ENCODE measurements at regions not wholly inside any gene's neighbourhood (a gene's known extent, or its start where the extent isn't known, plus 50 kb on each side); places are given as distances from the start of the nearest gene placed in this dataset.

DNA sequence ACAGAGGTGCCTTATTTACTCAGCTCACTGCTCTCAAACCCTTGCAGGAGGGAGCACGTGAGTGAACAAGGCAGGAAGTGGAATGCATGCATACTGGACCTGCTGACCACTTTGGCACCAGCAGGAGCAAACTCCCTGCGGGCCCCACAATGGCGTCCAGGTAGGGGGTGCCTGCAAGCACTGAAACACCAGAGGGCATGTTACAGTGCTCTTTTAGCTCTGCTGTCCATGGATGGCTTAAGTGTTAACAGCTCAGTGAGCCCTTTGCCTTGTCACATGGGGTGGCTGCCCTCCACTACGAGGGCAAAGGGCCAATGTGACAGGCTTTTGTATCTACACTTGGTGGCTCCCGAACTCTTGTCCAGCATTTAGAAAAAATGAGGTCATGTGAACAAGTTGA, 199.5 kb upstream of the UGT8 start:
- TF ChIP-seq POLR2AphosphoS5 (IDR thresholded peaks at IDR 0.05) (no peak), POLR2A (IDR thresholded peaks at IDR 0.05) (no peak)
- TF ChIP-seq, protein P1, sequence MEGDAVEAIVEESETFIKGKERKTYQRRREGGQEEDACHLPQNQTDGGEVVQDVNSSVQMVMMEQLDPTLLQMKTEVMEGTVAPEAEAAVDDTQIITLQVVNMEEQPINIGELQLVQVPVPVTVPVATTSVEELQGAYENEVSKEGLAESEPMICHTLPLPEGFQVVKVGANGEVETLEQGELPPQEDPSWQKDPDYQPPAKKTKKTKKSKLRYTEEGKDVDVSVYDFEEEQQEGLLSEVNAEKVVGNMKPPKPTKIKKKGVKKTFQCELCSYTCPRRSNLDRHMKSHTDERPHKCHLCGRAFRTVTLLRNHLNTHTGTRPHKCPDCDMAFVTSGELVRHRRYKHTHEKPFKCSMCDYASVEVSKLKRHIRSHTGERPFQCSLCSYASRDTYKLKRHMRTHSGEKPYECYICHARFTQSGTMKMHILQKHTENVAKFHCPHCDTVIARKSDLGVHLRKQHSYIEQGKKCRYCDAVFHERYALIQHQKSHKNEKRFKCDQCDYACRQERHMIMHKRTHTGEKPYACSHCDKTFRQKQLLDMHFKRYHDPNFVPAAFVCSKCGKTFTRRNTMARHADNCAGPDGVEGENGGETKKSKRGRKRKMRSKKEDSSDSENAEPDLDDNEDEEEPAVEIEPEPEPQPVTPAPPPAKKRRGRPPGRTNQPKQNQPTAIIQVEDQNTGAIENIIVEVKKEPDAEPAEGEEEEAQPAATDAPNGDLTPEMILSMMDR (IDR thresholded peaks at IDR 0.05) = no peak

All from sigmoid colon (tissue), 4 donors.